HUDEP-2 (cell line): ENCODE measurements at regions not wholly inside any gene's neighbourhood (a gene's known extent, or its start where the extent isn't known, plus 50 kb on each side); places are given as distances from the start of the nearest gene placed in this dataset.

ENCODE experiments used
- DNase-seq, 76 experiments: peaks; one replicate each; lab custom pipeline; 2025; ENCODE audit not compliant: unreplicated experiment in 76 of 76; lab: John Stamatoyannopoulos, UW

DNA sequence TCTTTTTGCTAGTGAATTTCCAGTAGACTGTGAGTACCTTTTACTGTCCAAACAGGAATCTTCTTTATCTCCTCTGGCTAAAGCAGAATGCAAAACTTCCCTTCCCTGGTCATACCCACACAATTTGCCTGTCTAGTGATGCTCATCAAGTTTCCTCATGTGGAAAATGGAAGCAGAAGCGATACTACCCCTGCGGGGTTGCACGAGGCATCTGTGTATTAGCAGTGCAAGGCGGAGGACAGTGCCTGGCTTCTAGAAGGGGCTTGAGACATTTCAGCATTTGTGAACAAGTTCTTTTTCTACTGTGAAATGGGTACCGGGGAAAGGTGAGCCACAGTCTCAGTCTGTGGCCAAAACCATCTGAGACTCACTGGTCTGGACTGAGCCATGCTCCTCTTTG, 340.9 kb downstream of the AACS start:
- no peak for DNase-seq

DNA sequence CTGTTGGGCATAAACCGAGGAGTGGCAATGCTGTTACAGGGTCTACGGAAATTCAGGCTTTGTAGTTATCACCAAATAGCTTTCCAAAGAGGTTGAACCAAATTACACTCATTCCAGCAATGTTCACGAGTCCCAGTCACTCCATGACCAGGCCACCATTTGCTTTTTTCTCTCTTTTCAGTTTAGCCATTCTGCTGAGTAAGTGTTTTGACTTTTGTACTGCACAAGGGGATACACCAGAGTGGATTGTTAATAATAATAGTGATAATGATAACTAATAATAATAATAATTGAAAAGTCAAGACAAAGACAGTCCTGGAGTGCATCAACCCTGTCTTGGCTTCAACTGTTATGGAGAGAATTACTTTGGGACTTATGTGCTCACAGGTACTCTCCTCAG, 343.5 kb downstream of the AACS start:
- DNase-seq: no peak

DNA sequence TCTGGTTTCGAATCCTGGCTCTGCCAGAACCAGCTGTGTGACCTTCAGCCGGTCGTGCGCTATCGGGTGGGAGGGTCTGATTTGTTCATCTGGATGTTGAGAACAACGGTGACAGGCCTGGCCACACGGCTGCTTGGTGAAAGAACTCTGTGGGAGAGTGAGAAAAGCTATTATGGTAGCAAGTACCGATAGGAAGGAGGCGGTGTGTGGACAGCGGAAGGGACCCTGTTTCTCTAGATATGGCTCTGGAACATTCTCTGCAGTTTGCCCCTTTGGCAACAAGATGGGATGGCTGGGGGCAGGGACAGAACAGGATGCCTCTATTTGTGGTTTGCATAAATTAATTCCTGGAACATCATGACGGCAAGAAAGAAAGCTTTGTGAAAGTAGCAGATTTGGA, 347.3 kb downstream of the AACS start:
- no peak for DNase-seq

DNA sequence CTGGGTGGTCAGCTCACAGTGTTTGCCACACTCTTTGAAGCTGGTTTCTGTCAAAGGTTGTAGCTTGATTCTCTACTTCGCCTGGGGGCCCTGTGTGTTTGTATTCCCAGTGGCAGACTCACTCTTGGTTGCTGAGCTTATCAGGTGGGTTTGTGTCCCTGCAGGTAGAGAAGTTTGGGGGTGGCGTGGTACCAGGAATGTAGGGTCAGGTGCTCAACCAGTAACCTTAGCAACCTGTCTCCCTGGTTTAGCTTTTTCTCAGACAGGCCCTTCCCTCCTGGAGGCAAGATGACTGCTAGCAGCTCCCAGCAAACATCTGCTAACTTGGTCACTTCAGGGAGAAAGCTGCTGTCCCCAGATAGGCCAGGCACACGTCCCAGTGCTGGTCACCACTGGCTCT, 352.2 kb downstream of the AACS start:
- DNase-seq: no peak

DNA sequence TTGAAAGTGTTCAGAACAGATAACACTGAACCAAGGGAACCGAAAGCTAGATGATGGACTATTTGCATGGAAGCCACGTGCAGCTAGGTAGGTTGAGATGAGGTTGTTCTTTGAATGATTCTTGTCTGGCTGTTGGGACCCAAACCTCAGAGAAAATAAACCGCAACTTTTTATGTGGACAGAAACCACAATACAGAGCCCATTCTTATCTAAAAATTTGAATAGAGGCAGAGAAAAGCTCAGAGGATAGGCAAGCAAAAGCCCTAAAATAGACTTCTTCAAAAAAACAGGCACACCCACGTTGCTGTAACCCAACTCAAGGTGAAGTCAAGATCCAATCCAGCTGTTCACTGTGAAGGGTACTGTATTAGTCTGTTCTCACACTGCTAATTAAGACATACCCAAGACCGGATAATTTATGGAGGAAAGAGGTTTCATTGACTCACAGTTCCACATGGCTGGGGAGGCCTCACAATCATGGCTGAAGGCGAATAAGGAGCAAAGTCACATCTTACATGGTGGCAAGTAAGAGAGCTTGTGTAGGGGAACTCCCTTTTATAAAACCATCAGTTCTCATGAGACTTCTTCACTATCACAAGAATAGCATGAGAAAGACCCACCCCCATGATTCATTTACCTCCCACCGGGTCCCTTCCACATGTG, 353.8 kb downstream of the AACS start:
- DNase-seq: peak in 1 of 76 experiments; percentile 2

DNA sequence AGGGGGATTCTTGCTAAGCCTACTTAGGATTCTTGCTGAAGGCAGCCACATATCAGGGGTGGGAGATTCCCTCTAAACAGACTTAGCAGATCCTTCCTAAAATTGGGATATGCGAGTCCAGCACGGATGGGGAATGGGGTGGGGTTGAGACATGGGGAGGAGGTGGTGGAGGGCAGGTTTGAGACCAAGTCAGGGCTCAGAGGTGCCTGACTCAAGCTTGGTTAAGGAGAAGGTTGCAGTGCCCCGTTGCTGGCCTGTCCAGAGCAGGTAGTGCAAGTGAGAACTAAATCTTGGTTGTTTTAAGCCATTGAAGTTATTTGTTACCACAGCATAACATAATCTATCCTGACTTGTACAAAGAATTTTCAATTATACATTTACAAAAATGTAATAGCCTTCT, 359.7 kb downstream of the AACS start:
- DNase-seq: no peak

DNA sequence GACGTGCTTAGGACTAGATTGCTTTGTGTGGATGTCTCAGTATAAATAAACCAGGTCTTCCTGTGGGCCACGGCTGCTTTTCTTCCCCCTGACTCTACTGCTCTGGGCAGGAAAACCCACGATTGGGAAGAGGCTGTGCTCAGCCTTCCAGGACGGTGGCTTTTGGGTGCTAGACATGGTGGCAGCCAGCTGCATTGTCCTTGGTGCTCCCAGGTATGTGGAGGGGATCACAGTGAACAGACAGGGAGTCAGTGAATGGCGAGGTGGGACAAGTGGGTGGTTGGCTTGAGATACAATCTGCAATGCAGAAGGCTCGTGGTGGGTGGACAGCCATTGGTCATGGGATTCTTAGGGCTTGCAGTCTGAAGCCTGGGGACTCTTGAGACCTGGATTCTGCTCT, 366.3 kb downstream of the AACS start:
- DNase-seq: no peak

DNA sequence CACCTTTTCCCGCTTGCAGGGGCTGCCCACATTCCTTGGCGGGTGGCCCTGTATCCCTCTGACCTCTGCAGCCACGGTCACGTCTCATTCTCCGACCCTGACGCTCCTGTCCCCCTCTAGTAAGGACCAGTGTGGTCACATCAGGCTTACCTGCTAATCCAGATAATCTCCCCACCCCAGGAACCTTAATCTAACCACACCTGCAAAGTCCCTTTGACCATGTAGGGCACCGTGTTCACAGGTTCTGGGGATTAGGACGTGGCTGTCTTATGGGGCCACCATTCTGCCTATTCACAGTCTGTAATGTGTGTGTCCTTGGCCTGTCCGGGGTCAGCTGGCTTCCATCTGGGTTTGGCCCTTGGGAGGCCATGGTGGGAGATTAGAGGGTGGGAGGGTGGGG, 368.9 kb downstream of the AACS start:
- no peak for DNase-seq

DNA sequence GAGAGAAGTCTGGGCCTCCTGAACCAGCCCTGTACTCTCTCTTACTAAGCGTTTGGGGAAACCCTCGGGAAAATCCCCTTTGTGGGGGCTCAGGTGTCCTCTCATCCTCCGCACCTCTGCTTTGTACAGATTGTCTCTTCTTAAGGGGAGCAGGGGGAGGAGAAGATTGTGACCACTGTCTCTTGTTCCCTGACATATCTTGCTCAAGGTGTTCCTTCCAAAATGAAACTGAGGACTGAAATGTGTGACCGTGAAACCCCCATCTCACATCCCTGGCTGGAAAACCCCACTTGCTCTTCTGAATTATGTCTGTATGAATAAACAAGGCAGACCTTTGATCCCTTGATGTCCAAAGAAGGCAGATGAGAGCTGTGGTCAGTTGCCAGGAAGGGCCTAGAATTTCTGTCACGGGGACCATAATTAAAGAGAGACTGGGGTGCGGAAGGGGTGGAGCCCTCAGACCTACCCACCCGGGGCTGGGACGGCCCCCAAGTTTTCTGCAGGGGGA, 369.8 kb downstream of the AACS start:
- DNase-seq: no peak

DNA sequence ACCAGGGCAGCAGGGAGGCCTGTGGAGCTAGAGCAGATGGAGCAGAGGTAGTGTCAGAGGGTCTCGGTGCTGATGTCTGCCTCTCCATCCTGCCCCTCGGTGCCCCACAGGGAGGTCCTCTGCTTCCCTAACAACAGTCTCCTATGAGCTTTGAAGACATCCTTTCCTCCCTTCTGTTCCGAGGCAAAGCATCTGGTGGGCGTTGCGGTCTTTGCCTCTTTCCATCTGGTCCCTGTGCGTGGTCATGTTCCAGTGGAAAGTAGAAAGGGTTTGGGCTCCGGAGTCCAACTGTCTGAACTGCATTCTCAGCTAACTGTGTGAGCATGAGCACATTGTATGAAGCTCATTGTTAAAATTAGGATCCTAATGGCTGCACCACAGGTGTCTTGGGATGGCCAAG, 370.6 kb downstream of the AACS start:
- DNase-seq: no peak

DNA sequence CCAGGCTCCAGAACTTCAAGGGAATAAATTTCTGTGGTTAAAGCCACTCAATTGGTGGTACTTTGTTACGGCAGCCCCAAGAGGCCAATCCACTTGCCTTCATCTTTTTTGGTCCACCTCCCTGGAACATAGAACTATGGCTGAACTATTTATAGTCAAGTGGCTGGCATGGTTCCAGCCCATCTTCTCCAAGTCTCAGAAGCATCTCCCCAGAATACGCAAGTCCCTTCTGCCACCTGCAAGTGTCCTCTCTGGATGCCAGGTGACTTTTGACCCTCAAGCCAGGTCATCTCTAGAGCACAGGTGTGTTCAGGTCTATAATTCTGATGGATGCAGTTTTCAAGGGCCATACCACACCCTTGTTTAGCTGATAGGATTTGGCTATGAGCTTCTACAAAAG, 371.5 kb downstream of the AACS start:
- no peak for DNase-seq

DNA sequence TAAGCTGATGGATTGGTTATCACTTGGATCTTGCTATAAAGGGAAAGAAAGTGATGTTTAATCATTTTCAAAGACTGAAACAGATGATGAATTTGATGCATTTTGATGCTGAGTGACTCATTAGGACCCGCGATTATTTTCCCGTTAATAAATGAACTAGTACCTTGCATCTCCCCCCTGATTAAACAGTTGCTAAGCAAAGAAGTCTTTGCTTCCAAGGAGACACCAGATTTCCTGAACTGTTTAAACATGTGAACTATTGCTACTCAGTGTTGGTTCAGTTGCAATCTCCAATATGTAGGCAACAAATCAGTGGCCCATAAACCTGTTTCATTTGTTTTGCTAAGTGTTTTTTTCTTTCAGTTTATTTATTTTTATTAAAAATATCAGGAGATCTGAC, 375.2 kb downstream of the AACS start:
- DNase-seq: no peak

DNA sequence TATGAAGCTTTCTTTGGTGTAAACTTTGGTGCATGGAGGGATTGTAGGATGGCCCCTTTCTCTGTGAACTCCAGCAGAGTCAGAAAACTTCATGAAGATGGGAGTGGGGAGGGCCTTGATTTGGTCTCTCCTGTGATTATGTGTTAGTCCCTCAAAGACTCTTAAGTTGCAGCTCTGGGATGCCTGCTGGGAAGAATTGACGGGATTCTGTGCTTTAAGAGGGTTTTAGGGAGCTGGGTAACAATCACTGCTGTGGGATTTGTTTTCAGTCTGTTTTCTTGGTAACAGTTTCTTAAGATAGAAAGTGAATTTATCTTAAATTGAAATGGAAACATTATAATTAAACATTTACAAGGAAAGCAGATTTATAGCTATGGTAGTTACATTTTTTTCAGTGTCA, 378.1 kb downstream of the AACS start:
- no peak for DNase-seq

DNA sequence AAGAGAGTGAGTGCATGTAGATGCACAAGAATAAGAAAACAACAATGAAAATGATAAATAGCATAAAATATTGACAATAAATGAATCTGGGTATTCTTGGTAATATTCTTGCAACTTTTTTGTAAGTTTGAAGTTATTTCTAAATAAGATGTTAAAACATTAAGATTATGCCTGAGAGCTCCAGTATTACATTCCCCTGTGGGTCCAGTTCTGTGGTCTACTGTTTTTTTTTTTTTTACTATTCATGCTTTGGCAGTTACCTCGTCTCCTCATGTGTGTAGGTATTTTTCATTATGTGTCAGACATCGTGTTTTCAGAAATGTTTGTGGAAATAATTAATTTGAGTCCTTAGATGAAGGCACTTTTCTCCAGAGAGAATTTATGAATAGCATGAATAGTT, 386.2 kb downstream of the AACS start:
- no peak for DNase-seq

DNA sequence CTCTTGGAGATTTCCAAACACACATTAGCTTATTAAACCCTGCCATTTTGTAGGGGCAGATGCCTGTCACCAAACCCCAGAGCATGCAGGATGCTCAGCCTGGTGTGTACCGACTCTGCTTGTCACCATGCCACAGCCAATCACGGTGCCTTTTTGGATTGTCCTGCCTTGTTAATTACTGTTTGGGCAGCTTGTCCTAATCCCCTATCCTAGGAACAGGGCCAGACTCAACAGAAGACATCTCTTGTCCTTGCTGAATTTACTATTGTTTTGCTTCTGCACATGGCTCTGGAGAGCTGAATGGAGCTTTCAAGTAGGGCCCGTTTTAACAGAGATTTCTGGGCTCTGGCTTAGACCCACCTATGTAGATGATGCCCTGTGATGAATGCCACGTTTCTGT, 388.5 kb downstream of the AACS start:
- no peak for DNase-seq

DNA sequence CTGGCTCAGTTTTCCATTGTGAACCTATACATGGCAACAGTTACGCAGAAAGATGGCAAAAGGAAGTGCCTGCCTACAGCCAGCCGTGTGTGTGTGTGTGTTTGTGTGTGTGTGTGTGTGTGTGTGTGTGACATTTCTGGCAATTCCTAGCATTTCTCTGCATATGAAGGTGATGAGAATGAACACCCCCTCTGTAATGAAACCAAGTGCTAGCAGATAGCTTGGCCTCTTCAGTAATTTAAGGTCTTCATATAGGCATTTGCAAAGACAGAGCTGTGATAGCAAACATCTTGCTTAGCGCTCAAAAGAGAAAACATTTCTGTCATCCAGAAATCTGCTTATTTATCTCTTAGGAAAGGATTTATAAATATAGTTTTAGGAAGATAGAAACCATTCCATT, 389.1 kb downstream of the AACS start:
- DNase-seq: no peak

DNA sequence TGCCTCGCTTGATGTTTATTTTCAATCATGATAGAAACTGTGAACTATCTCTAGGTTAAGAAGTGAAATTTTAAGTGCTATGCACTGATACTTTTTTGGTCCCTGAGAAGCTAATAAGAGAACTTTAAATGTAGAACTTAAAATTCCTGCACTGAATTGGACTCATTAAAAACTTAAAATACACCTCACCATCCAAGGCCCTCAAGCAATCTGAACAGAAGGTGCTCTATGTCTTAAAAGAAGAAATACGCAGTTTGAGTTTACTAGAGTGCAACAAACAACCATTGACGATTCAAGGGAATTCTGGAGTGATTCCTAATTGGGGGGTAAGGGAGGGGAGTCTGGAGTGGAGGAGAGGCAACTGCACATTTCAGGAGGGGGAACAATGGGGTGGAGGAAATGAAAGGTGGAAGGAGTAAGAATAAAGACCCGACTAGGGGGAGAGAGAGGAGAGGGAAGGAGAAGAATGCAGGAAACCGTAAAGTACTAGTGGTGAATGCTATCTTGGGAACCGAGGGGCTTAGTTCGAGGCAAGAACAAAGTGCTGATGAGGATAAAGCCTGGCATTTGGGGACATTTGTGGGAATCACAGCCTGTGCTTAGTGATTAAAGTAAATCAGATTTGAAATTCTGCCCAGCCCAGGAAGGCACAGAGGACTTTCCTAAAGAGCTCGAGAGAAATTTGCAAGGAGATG, 389.7 kb downstream of the AACS start:
- DNase-seq: no peak

DNA sequence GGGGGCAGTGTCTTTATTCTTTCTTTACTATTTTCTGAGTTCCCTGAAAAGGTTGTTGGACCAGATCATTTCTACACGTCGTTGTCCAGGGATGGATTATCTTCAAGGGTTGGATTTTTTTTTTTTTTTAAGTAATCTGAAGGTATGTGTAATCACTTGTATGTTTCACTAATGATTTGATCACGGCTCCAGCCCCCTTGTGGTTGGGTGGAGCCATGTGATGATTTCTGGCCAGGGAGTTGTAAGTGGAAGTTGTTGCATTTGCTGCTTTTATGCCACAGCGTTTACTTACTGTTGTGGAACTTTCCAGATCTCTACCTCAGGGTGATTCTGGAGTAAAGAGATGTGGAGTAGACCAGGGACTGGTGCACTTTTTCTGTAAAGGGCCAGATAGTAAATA, 390.3 kb downstream of the AACS start:
- no peak for DNase-seq

DNA sequence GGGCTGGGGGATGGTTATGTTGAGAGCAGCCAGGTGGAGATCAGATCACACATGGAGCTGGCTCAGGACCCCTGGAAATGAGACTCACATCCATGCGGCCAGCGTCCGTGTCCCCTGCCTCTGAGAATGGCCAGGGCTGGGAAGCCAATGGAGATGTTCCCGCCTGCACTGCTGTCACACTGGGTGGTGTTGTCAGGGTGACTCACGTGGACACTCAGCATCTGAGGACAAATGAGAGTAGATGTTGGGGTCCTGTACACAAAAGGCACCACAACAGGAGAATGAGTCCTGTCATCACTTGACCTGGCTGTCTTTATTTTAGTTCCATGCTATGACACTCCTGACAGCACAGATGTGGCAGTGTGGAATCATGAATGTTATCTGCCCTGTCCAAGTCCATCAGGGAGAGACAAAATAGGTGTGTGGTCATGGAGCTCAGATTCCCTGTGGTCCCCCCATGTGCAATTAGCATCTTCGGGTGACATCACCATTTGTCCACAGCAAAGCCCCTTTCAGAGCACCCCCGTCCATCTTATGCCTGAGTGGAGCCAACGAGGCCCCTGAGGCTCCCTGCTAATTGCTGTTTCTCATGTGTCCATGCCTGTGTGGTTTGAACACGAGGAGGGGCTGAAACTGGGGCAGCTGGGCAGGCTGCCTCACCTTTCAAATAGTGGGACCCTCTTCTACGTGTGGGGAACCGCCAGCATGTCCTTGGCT, 393.5 kb downstream of the AACS start:
- DNase-seq: no peak

DNA sequence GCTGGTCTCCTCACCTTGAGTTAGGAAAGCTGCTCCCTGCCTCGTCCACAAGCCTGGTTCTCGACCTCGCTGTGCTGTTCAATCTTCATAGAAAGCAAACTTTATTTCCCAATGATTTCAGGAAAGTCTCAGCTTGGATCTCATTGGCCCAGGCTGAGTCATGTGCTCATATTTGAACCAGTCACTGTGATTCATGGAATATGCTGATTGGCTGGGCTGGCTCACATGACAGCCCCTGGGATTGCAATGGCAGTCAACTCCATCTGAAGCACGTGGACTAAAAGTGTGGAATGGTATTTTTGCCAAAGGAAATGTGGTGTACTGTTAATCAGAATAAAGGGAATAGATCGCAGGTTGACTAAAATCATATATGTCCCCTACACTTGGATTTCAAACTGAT, 396.6 kb downstream of the AACS start:
- no peak for DNase-seq

DNA sequence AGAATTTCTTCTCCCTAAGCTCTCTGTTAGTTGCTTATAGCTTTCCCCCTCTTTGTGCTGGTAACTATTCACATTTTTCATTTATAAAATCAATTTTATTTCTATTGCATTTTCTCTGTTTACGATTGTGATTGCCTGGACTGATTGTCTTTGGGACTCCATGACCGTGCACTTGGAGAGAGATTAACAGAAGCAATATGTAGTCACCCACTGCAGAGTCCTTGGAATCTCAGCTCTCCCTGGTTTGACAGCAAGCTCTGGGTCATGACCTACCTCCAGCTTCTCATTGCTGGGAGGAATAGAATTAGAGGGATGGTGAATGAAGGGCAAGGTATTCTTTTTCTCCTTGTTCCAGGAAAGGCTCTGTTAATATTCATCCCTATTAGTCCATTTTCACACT, 398.2 kb downstream of the AACS start:
- DNase-seq: no peak

DNA sequence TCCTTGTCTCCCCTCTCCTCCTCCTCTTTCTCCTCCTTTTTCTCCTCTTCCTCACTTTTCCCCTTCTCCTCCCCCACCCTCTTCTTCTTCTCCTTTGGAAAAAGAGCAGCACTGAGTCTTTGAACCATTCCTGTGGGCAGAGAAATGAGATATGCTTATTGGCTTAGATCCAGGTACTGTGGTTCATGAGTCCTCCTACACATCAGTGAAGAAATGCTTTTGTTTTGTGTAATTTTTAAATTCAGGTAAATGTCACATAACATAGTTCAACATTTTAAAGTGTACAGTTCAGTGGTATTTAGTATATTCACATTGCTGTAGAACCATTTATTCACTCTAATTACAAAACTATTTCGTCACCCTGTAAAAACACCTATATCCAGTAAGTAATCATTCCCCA, 402.1 kb downstream of the AACS start:
- peak in 1 of 76 experiments; percentile 1 for DNase-seq
